GM23248 (cell line): ENCODE measurements at regions not wholly inside any gene's neighbourhood (a gene's known extent, or its start where the extent isn't known, plus 50 kb on each side); places are given as distances from the start of the nearest gene placed in this dataset.

Experiments
- DNase-seq: peaks from one replicate; pipeline ENCODE4 v3.0.0-alpha.2; 2015
- H2AFZ ChIP-seq: fragments of 200-600 bp; sonication (generic); 2 replicates; pipeline ENCODE4 v1.6.1; 2016; ENCODE audit warnings: antibody characterized with exemption
- H3F3A ChIP-seq: fragments of 200-600 bp; sonication (generic); 2 replicates; pipeline ENCODE4 v1.6.1; 2016; ENCODE audit warnings: mild to moderate bottlenecking, antibody characterized with exemption, mixed run types; ENCODE audit not compliant: insufficient read depth
- H3K27ac ChIP-seq: fragments of 200-600 bp; sonication (generic); 2 replicates; pipeline ENCODE4 v1.5.1; 2016; ENCODE audit warnings: mild to moderate bottlenecking
- H3K27me3 ChIP-seq: fragments of 200-600 bp; sonication (generic); replicated peaks from 2 replicates; pipeline ENCODE4 v1.6.1; 2016; ENCODE audit warnings: mild to moderate bottlenecking; ENCODE audit not compliant: insufficient read depth
- H3K36me3 ChIP-seq: fragments of 200-600 bp; sonication (generic); 2 replicates; pipeline ENCODE4 v1.6.1; 2016; ENCODE audit warnings: low read depth, mild to moderate bottlenecking
- H3K4me1 ChIP-seq: fragments of 200-600 bp; sonication (generic); 2 replicates; pipeline ENCODE4 v1.6.1; 2016; ENCODE audit warnings: mild to moderate bottlenecking; ENCODE audit not compliant: insufficient read depth
- H3K4me2 ChIP-seq: fragments of 200-600 bp; sonication (generic); one replicate; pipeline ENCODE4 v1.6.1; 2016; ENCODE audit warnings: mild to moderate bottlenecking; ENCODE audit not compliant: unreplicated experiment
- H3K4me3 ChIP-seq: fragments of 200-600 bp; sonication (generic); 2 replicates; pipeline ENCODE4 v1.5.1; 2016; ENCODE audit warnings: mild to moderate bottlenecking
- H3K79me2 ChIP-seq: fragments of 200-600 bp; sonication (generic); 2 replicates; pipeline ENCODE4 v1.6.1; 2016; ENCODE audit warnings: mild to moderate bottlenecking; ENCODE audit not compliant: insufficient read depth
- H3K9ac ChIP-seq: fragments of 200-600 bp; sonication (generic); 2 replicates; pipeline ENCODE4 v1.6.1; 2016; ENCODE audit warnings: mild to moderate bottlenecking
- H3K9me2 ChIP-seq: fragments of 200-600 bp; sonication (generic); 2 replicates; pipeline ENCODE4 v1.6.1; 2016; ENCODE audit warnings: mixed run types, mild to moderate bottlenecking, moderate library complexity; ENCODE audit not compliant: insufficient read depth
- H3K9me3 ChIP-seq: fragments of 200-600 bp; sonication (generic); one replicate; pipeline ENCODE4 v1.6.1; 2017; ENCODE audit warnings: low read depth
- H4K20me1 ChIP-seq: fragments of 200-600 bp; sonication (generic); 2 replicates; pipeline ENCODE4 v1.6.0; 2016; ENCODE audit not compliant: insufficient read depth
- EZH2 ChIP-seq: fragments of 200-600 bp; sonication (generic); IDR thresholded peaks from 2 replicates; pipeline ENCODE4 v1.6.1; 2018; ENCODE audit warnings: antibody characterized with exemption, mild to moderate bottlenecking; ENCODE audit not compliant: insufficient read depth, poor library complexity, severe bottlenecking
- EZH2phosphoT487 ChIP-seq: fragments of 200-600 bp; sonication (generic); IDR thresholded peaks from 2 replicates; pipeline ENCODE4 v1.6.1; 2018; ENCODE audit warnings: antibody characterized with exemption, moderate library complexity, mild to moderate bottlenecking, low read depth; ENCODE audit not compliant: insufficient read depth
- WGBS, 2 experiments: methylation state at CpG; one replicate each; pipeline ENCODE4 v1.1.6; 2015 to 2017; ENCODE audit warnings: low lambda C conversion rate in 2 of 2, low coverage in 1 of 2; ENCODE audit errors: missing lambda C conversion rate in 2 of 2; 5-methylcytosine and 5-hydroxymethylcytosine counted together
- in situ Hi-C: fragments of 300-500 bp; cut with MboI; formaldehyde crosslinking; loops from 2 replicates; pipeline ENCODE4 v1.15.0; 2020

DNA sequence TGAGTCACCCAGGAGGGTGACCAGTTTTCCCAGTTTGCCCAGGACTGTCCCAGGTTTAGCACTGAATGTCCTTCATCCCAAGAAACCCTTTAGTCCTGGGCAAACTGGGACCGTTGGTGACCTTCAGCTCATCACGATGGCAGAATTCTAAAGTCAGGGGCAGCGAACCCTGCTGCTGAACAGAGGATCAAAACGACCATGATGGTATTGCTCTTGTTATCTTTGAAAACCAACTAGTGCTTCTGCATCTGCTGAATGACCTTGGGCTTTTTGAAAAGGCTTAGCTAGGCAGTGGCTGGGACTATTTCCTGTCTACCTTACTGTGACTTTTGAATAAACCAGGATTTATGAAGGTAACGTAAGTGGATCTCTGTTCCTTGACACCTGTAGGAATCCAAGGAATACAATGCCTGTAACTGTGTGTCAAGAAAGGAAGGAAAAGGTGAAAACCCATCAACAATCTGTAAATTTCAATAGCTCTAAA lies 281.9 kb downstream of the SOX9 start:
- no peaks in the 10 kb centered on the region for H4K20me1 ChIP-seq
- H2AFZ ChIP-seq = no peak overlapping the region
- H3K4me1 ChIP-seq = peaks cover 33% of the 10 kb centered on the region
- no peak overlapping the region for H3K27ac ChIP-seq
- no peaks in the 10 kb centered on the region for H3K9me2 ChIP-seq
- no peak overlapping the region for H3K4me3 ChIP-seq
- in situ Hi-C loops = no loop called here
- no peaks in the 10 kb centered on the region for H3K27me3 ChIP-seq
- H3K4me2 ChIP-seq = no peak overlapping the region
- H3K9ac ChIP-seq = no peak overlapping the region
- WGBS, 2 experiments = 94 to 97% methylated on average over 5 of the region's 5 CpGs
- H3F3A ChIP-seq = peaks cover 17% of the 10 kb centered on the region
- DNase-seq = no peak
- no peaks in the 10 kb centered on the region for H3K79me2 ChIP-seq
- TF ChIP-seq EZH2 (no peak), EZH2phosphoT487 (no peak)
- H3K36me3 ChIP-seq = no peaks in the 10 kb centered on the region
- no peaks in the 10 kb centered on the region for H3K9me3 ChIP-seq

GRCh38 chr17:72403713-72404209 lies 282.9 kb downstream of the SOX9 start:
- H3K4me2 ChIP-seq = no peak overlapping the region
- in situ Hi-C loops = no loop called here

DNA sequence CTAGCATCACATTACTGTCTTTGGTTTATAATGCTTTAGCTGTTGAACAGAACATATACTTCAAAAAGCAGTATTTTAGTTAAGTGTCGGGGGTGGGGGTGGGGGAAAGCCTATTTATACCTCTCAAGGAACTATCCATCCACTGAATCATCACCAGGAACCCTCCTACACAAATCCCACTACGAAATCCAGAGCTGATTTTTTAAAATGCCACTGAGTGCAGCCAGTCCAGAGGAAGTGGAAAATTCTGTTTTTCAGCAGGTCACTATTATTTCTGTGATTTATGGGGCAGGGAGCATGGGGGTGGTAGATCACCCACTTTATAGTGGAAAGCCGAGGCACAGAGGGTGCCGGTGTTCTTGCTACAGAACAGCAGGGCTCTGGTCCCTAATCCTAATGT lies 284.1 kb downstream of the SOX9 start:
- H3K9ac ChIP-seq = peak overlapping the region; percentile 23; the same call in 1 of the 2 replicates
- H3K27ac ChIP-seq = peak overlapping the region; percentile 65
- no peaks in the 10 kb centered on the region for H3K79me2 ChIP-seq
- peaks cover 35% of the 10 kb centered on the region for H3K4me1 ChIP-seq
- H4K20me1 ChIP-seq = no peaks in the 10 kb centered on the region
- no peaks in the 10 kb centered on the region for H3K27me3 ChIP-seq
- H3K4me3 ChIP-seq = peak overlapping the region; percentile 50
- peaks cover 19% of the 10 kb centered on the region for H3F3A ChIP-seq
- H3K36me3 ChIP-seq = no peaks in the 10 kb centered on the region
- H2AFZ ChIP-seq = no peak overlapping the region
- peak; percentile 83 for DNase-seq
- in situ Hi-C loops = no loop called here
- no peaks in the 10 kb centered on the region for H3K9me2 ChIP-seq
- WGBS, 2 experiments = 1 to 4% methylated on average over 4 of the region's 4 CpGs
- no peak for TF ChIP-seq EZH2
- no peak for TF ChIP-seq EZH2phosphoT487
- no peaks in the 10 kb centered on the region for H3K9me3 ChIP-seq
- H3K4me2 ChIP-seq = peak overlapping the region; percentile 67

More at GRCh38 chr17:72403713-72404209, 282.9 kb downstream of the SOX9 start:
- peaks cover 35% of the 10 kb centered on the region for H3K4me1 ChIP-seq
- no peaks in the 10 kb centered on the region for H3K9me3 ChIP-seq
- H3K27me3 ChIP-seq = no peaks in the 10 kb centered on the region
- no peak for DNase-seq
- no peaks in the 10 kb centered on the region for H3K79me2 ChIP-seq
- H4K20me1 ChIP-seq = no peaks in the 10 kb centered on the region
- H3K4me3 ChIP-seq = no peak overlapping the region
- no peak overlapping the region for H3K9ac ChIP-seq
- no peaks in the 10 kb centered on the region for H3K36me3 ChIP-seq
- H2AFZ ChIP-seq = no peak overlapping the region
- TF ChIP-seq EZH2 = no peak
- TF ChIP-seq EZH2phosphoT487 = no peak
- 96 to 97% methylated on average over 7 of the region's 7 CpGs for WGBS, 2 experiments
- H3K27ac ChIP-seq = no peak overlapping the region
- H3K9me2 ChIP-seq = no peaks in the 10 kb centered on the region
- peaks cover 19% of the 10 kb centered on the region for H3F3A ChIP-seq

- Histone ChIP-seq H3K27me3 (no peaks in the 10 kb centered on the region), H3K4me1 (peaks cover 35% of the 10 kb centered on the region), H2AFZ (no peak overlapping the region), H3K36me3 (no peaks in the 10 kb centered on the region), H3K9me2 (no peaks in the 10 kb centered on the region), H3F3A (peaks cover 19% of the 10 kb centered on the region), H3K4me2 (peak overlapping the region; percentile 67), H3K9me3 (no peaks in the 10 kb centered on the region), H3K79me2 (no peaks in the 10 kb centered on the region), H4K20me1 (no peaks in the 10 kb centered on the region), H3K27ac (peak overlapping the region; percentile 65; the same call in 1 of the 2 replicates), H3K4me3 (no peak overlapping the region), H3K9ac (no peak overlapping the region)
- 94 to 97% methylated on average over 6 of the region's 6 CpGs for WGBS, 2 experiments
- in situ Hi-C loops = no loop called here
- DNase-seq = no peak
- TF ChIP-seq EZH2phosphoT487 = no peak
- TF ChIP-seq EZH2 = no peak
These were observed 284.9 kb downstream of the SOX9 start for GRCh38 chr17:72405662-72406230.
